ENCODE measurements at regions not wholly inside any gene's neighbourhood (a gene's known extent, or its start where the extent isn't known, plus 50 kb on each side); places are given as distances from the start of the nearest gene placed in this dataset.

GRCh38 chr22:49017482-49018329 is 810.0 kb downstream of the BRD1 start:
- TF ChIP-seq CTCF (IDR thresholded peaks at IDR 0.05) = no peak
- TF ChIP-seq POLR2A (IDR thresholded peaks at IDR 0.05) = no peak
- TF ChIP-seq EP300 (IDR thresholded peaks at IDR 0.05) = no peak

Measured in tibial nerve (tissue), 4 donors.